HCT116 (cell line): ENCODE measurements at regions not wholly inside any gene's neighbourhood (a gene's known extent, or its start where the extent isn't known, plus 50 kb on each side); places are given as distances from the start of the nearest gene placed in this dataset.

Experiments
- ATAC-seq: fragments of 200-7000 bp; cut with Tn5 transposase; 2 replicates; pipeline ENCODE4 v1.9.1; 2020; ENCODE audit warnings: mild to moderate bottlenecking, moderate library complexity
- BruUV-seq: library from RNA; stranded (reverse); fragments of 400-500 nt; replicated peaks from 2 replicates; lab custom pipeline; 2021; lab: Mats Ljungman, UMichigan
- CTCF ChIA-PET: fragments of 300-600 bp; sonication (Branson Sonifier 250); formaldehyde crosslinking; loops from one replicate; lab custom pipeline; 2021; ENCODE audit warnings: antibody characterized with exemption; lab: Charles Lee
- POLR2A ChIA-PET: fragments of 300-600, 350-600 bp; sonication (Branson Sonifier 250); formaldehyde crosslinking; loops from one replicate; lab custom pipeline; 2021; ENCODE audit warnings: antibody characterized with exemption; lab: Charles Lee
- RAD21 ChIA-PET, 2 experiments: fragments of 300-600 bp; sonication (Branson Sonifier 250); formaldehyde crosslinking; loops; one replicate each; lab custom pipeline; 2023; ENCODE audit warnings: low total read pairs in 2 of 2; ENCODE audit not compliant: uncharacterized antibody in 2 of 2, unreplicated experiment in 2 of 2, low non-redundant PET in 1 of 2; lab: Charles Lee
- DNase-seq: peaks from one replicate; pipeline ENCODE4 v3.0.0-alpha.2; 2010; ENCODE audit warnings: low read depth, low spot score
- H2AFZ ChIP-seq: fragments of 200-600 bp; shearing (Covaris generic), sonication (generic); 2 replicates; pipeline ENCODE4 v1.6.1; 2017; ENCODE audit warnings: low read depth, mixed run types, mixed read lengths, antibody characterized with exemption, low read length; ENCODE audit not compliant: poor library complexity, severe bottlenecking
- H3K27ac ChIP-seq: 2 replicates; pipeline ENCODE4 v1.5.1; 2012; ENCODE audit warnings: low read depth, low read length
- H3K27me3 ChIP-seq: fragments of 200-600 bp; sonication (generic); 2 replicates; pipeline ENCODE4 v1.6.1; 2016; ENCODE audit warnings: mixed run types, low read length, mixed read lengths; ENCODE audit not compliant: insufficient read depth
- H3K36me3 ChIP-seq, 2 experiments: fragments of 200-500 bp in 1 of 2; fragments of 200-600 bp in 1 of 2; sonication (Bioruptor generic) in 1 of 2; sonication (generic) in 1 of 2; 2 replicates each; pipeline versions ENCODE4 v1.5.1 to v1.6.1; 2014 to 2016; ENCODE audit warnings: low read length in 2 of 2, inconsistent platforms in 1 of 2, mixed read lengths in 1 of 2, mixed run types in 1 of 2; ENCODE audit not compliant: insufficient read depth in 2 of 2, control insufficient read depth in 1 of 2
- H3K4me1 ChIP-seq, 2 experiments: fragments of 200-600 bp in 1 of 2; sonication (generic) in 1 of 2; 2 replicates each; pipeline versions ENCODE4 v1.5.1 to v1.6.1; 2012 to 2017; ENCODE audit warnings: low read length in 2 of 2, inconsistent platforms in 1 of 2, mild to moderate bottlenecking in 1 of 2, mixed read lengths in 1 of 2, mixed run types in 1 of 2, moderate library complexity in 1 of 2; ENCODE audit not compliant: insufficient read depth in 2 of 2, control insufficient read depth in 1 of 2
- H3K4me2 ChIP-seq: fragments of 200-600 bp; sonication (generic); 2 replicates; pipeline ENCODE4 v1.6.1; 2017; ENCODE audit warnings: mixed run types, low read length, mixed read lengths
- H3K4me3 ChIP-seq, 2 experiments: fragments of 200-600 bp in 1 of 2; sonication (generic) in 1 of 2; replicated peaks in 1 of 2; 2 replicates each; pipeline ENCODE4 v1.5.1; 2011 to 2016; ENCODE audit warnings: low read length in 2 of 2, control low read depth in 1 of 2, low read depth in 1 of 2, mild to moderate bottlenecking in 1 of 2, mixed read lengths in 1 of 2, mixed run types in 1 of 2
- H3K79me2 ChIP-seq: fragments of 200-600 bp; sonication (generic); 2 replicates; pipeline ENCODE4 v1.6.1; 2017; ENCODE audit warnings: mild to moderate bottlenecking, mixed run types, low read length, moderate library complexity, mixed read lengths; ENCODE audit not compliant: insufficient read depth
- H3K9ac ChIP-seq: fragments of 200-600 bp; sonication (generic); 2 replicates; pipeline ENCODE4 v1.6.1; 2016; ENCODE audit warnings: low read length, mixed read lengths
- H3K9me2 ChIP-seq: fragments of 200-600 bp; sonication (generic), shearing (Covaris generic); 2 replicates; pipeline ENCODE4 v1.6.1; 2017; ENCODE audit warnings: mixed run types, mild to moderate bottlenecking, moderate library complexity; ENCODE audit not compliant: insufficient read depth
- H3K9me3 ChIP-seq, 2 experiments: fragments of 200-500 bp in 1 of 2; fragments of 200-600 bp in 1 of 2; sonication (Bioruptor generic) in 1 of 2; sonication (generic) in 1 of 2; 2 replicates each; pipeline ENCODE4 v1.6.1; 2014 to 2017; ENCODE audit warnings: low read length in 2 of 2, mixed read lengths in 2 of 2, inconsistent platforms in 1 of 2, low read depth in 1 of 2, mild to moderate bottlenecking in 1 of 2, mixed run types in 1 of 2, moderate library complexity in 1 of 2; ENCODE audit not compliant: control insufficient read depth in 1 of 2, insufficient read depth in 1 of 2
- H4K20me1 ChIP-seq: fragments of 200-600 bp; sonication (generic), shearing (Covaris generic); 2 replicates; pipeline ENCODE4 v1.6.1; 2017; ENCODE audit warnings: mixed run types, mild to moderate bottlenecking, moderate library complexity; ENCODE audit not compliant: insufficient read depth
- CEBPB ChIP-seq: IDR thresholded peaks from 2 replicates; pipeline ENCODE4 v1.6.1; 2012; ENCODE audit warnings: low read depth
- EGR1 ChIP-seq: IDR thresholded peaks from 2 replicates; pipeline ENCODE4 v1.6.1; 2012; ENCODE audit warnings: low read depth
- EZH2 ChIP-seq: fragments of 200-600 bp; sonication (generic); IDR thresholded peaks from 2 replicates; pipeline ENCODE4 v1.6.1; 2017; ENCODE audit warnings: antibody characterized with exemption, mixed run types
- EZH2phosphoT487 ChIP-seq: fragments of 200-600 bp; IDR thresholded peaks from 2 replicates; pipeline ENCODE4 v1.6.1; 2018; ENCODE audit warnings: antibody characterized with exemption, borderline replicate concordance
- JUND ChIP-seq: IDR thresholded peaks from 2 replicates; pipeline ENCODE4 v1.6.1; 2012
- POLR2A ChIP-seq: IDR thresholded peaks from 2 replicates; pipeline ENCODE4 v1.7.0; 2011; ENCODE audit warnings: borderline replicate concordance; ENCODE audit not compliant: insufficient read depth, insufficient read length; ENCODE audit errors: extremely low read depth
- SP1 ChIP-seq: IDR thresholded peaks from 2 replicates; pipeline ENCODE4 v1.6.1; 2012; ENCODE audit warnings: low read depth
- YY1 ChIP-seq: IDR thresholded peaks from 2 replicates; pipeline ENCODE4 v1.6.1; 2011; ENCODE audit warnings: low read length, low read depth, moderate library complexity, mild to moderate bottlenecking; ENCODE audit not compliant: insufficient replicate concordance; ENCODE audit errors: extremely low read depth
- ZNF274 ChIP-seq: fragments of 200-500 bp; sonication (Bioruptor generic); IDR thresholded peaks from 2 replicates; pipeline ENCODE4 v1.6.1; 2014; ENCODE audit warnings: mild to moderate bottlenecking, low read depth, low read length, inconsistent platforms
- intact Hi-C: fragments of 100-400 bp; cut with micrococcal nuclease; formaldehyde crosslinking; loops from 2 replicates; pipeline ENCODE4 v1.10.0; 2022
- TF ChIP-seq, protein P1 (sequence below): IDR thresholded peaks from 2 replicates; pipeline ENCODE4 v1.6.1; 2012; ENCODE audit warnings: low read depth
- TF ChIP-seq, protein P2 (sequence below): IDR thresholded peaks from 2 replicates; pipeline ENCODE4 v1.6.1; 2012
- TF ChIP-seq, protein P3 (sequence below), 3 experiments: fragments of 200-600 bp in 1 of 3; sonication (generic) in 1 of 3; IDR thresholded peaks in 2 of 3; conservative IDR thresholded peaks in 1 of 3; 2 replicates each; pipeline ENCODE4 v1.5.1; 2012 to 2017; ENCODE audit warnings: low read depth in 2 of 3, low read length in 2 of 3, antibody characterized with exemption in 1 of 3, borderline replicate concordance in 1 of 3, control low read depth in 1 of 3, mild to moderate bottlenecking in 1 of 3, mixed read lengths in 1 of 3, mixed run types in 1 of 3, moderate library complexity in 1 of 3; ENCODE audit not compliant: insufficient read depth in 1 of 3

DNA sequence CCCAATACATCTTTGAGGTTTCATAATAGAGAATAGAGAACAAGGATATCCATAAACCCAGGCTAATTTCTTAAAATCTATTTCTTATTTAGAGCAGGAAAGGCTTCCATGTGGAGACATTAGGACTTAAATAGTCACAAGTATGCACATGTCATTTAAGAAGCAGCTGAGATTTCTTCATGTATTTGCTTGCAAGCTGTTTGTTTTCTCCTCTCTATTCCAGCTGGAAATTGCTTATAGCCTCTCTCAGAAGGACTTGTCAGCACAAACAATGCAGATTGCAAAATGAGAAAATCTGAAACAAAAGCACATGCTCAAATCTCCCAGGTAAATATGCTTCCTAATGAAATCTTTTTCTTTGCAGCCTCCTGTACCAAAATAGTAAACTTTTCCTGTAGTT, 1473.1 kb downstream of the CDH8 start:
- no peak overlapping the region for H3K9ac ChIP-seq
- H3K9me3 ChIP-seq: peaks cover 15 to 33% of the 10 kb centered on the region in 2 experiments; a peak in 2 of 4 replicates
- H3K4me1 ChIP-seq: no peaks in the 10 kb centered on the region
- CTCF ChIA-PET: no interaction called here
- no TSS peak for BruUV-seq
- H3K4me2 ChIP-seq: no peak overlapping the region
- H3K79me2 ChIP-seq: no peaks in the 10 kb centered on the region
- H3K4me3 ChIP-seq: no peak overlapping the region
- no peak for DNase-seq
- POLR2A ChIA-PET: no interaction called here
- H3K9me2 ChIP-seq: no peaks in the 10 kb centered on the region
- TF ChIP-seq, protein P1, sequence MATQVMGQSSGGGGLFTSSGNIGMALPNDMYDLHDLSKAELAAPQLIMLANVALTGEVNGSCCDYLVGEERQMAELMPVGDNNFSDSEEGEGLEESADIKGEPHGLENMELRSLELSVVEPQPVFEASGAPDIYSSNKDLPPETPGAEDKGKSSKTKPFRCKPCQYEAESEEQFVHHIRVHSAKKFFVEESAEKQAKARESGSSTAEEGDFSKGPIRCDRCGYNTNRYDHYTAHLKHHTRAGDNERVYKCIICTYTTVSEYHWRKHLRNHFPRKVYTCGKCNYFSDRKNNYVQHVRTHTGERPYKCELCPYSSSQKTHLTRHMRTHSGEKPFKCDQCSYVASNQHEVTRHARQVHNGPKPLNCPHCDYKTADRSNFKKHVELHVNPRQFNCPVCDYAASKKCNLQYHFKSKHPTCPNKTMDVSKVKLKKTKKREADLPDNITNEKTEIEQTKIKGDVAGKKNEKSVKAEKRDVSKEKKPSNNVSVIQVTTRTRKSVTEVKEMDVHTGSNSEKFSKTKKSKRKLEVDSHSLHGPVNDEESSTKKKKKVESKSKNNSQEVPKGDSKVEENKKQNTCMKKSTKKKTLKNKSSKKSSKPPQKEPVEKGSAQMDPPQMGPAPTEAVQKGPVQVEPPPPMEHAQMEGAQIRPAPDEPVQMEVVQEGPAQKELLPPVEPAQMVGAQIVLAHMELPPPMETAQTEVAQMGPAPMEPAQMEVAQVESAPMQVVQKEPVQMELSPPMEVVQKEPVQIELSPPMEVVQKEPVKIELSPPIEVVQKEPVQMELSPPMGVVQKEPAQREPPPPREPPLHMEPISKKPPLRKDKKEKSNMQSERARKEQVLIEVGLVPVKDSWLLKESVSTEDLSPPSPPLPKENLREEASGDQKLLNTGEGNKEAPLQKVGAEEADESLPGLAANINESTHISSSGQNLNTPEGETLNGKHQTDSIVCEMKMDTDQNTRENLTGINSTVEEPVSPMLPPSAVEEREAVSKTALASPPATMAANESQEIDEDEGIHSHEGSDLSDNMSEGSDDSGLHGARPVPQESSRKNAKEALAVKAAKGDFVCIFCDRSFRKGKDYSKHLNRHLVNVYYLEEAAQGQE: no peak
- TF ChIP-seq YY1 (no peak), JUND (no peak), EZH2phosphoT487 (no peak), POLR2A (no peak), EGR1 (no peak), ZNF274 (no peak), CEBPB (no peak), EZH2 (no peak), SP1 (no peak)
- TF ChIP-seq, protein P2, sequence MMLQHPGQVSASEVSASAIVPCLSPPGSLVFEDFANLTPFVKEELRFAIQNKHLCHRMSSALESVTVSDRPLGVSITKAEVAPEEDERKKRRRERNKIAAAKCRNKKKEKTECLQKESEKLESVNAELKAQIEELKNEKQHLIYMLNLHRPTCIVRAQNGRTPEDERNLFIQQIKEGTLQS: no peak
- TF ChIP-seq, protein P3, sequence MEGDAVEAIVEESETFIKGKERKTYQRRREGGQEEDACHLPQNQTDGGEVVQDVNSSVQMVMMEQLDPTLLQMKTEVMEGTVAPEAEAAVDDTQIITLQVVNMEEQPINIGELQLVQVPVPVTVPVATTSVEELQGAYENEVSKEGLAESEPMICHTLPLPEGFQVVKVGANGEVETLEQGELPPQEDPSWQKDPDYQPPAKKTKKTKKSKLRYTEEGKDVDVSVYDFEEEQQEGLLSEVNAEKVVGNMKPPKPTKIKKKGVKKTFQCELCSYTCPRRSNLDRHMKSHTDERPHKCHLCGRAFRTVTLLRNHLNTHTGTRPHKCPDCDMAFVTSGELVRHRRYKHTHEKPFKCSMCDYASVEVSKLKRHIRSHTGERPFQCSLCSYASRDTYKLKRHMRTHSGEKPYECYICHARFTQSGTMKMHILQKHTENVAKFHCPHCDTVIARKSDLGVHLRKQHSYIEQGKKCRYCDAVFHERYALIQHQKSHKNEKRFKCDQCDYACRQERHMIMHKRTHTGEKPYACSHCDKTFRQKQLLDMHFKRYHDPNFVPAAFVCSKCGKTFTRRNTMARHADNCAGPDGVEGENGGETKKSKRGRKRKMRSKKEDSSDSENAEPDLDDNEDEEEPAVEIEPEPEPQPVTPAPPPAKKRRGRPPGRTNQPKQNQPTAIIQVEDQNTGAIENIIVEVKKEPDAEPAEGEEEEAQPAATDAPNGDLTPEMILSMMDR (IDR thresholded peaks at IDR 0.05 in 2 of 3, conservative IDR thresholded peaks at IDR 0.05 in 1 of 3; ENCODE audit: borderline replicate concordance in 1 of 3, insufficient read depth in 1 of 3, low read depth in 2 of 3, low read length in 2 of 3): no peak
- intact Hi-C loops: no loop called here
- no peak overlapping the region for H3K27ac ChIP-seq
- ATAC-seq: no peak
- no peaks in the 10 kb centered on the region for H4K20me1 ChIP-seq
- no peaks in the 10 kb centered on the region for H3K27me3 ChIP-seq
- H3K36me3 ChIP-seq: no peaks in the 10 kb centered on the region
- no peak overlapping the region for H2AFZ ChIP-seq
- RAD21 ChIA-PET: no interaction called here
